Activated T-helper 9 cell treated with anti-CD3 and anti-CD28 coated beads, Interleukin-2, amount 50 U/mL, for 16 hours (primary cell): ENCODE measurements at regions not wholly inside any gene's neighbourhood (a gene's known extent, or its start where the extent isn't known, plus 50 kb on each side); places are given as distances from the start of the nearest gene placed in this dataset.

ENCODE experiments used
- DNase-seq: peaks from one replicate; pipeline ENCODE4 v3.0.0-alpha.2; 2020; ENCODE audit warnings: low read depth

DNA sequence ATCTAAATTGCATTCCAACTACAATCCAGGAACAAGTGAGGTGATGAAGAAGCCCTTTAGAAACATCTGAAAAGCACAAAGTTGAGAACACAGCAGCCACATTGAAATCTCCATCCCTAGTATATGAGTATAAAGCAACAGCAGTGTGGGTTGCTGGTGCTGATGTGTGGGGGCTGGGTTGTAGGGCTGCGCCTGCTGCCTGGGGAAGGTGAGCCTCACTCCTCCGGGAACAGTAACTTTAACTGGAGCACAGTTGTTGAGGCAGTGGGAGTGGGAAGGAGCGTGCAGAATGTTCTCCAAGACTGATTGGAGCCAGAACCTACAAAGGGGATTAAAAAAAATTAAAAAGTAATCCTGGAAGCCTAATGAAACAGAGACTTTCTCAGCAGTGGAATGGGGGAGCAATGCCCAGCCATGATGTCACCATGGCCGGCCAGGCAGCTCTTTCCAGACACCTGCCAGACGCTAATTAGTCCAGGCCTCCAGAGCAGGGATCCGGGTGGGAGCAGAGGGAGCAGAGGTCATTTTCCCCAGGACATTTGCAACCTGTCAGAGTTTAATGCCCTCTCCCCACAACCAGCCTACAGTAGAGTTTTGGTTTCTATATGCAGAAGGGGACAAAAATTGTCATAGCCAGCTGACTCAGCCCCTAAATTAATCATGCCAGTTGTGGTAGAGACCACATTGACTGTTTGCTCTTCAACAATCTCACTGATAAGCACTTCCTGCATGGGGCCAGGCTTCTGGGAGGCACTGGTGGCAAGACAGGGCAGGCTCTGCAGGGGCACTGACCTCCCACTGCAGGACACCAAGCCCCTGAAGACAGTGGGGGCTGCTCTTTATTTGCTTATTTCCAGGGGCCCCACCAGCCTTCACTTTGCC lies 133.0 kb upstream of the ZNF32 start:
- no peak for DNase-seq

DNA sequence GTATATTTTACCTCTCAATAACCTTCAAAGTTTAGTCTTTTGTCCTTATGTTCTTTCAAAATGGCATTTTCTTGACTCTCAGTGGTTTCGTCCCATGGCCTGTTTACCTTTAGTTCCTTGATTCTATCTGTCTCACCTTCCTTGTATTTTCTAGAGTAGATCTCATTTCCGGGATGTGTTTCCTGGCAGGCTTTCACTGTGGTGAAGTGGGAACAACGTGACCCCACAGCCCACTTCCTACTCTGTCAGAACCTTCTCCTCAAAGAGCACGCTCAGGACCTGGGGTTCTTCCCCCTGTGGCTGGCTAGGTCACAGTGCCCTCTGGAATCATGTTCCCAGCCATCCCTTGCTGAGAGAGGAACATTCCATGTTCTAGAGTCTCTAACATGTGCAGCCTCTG lies 129.9 kb upstream of the ZNF32 start:
- no peak for DNase-seq

- DNase-seq: no peak
These were observed 126.7 kb upstream of the ZNF32 start for GRCh38 chr10:43775384-43775783.

DNA sequence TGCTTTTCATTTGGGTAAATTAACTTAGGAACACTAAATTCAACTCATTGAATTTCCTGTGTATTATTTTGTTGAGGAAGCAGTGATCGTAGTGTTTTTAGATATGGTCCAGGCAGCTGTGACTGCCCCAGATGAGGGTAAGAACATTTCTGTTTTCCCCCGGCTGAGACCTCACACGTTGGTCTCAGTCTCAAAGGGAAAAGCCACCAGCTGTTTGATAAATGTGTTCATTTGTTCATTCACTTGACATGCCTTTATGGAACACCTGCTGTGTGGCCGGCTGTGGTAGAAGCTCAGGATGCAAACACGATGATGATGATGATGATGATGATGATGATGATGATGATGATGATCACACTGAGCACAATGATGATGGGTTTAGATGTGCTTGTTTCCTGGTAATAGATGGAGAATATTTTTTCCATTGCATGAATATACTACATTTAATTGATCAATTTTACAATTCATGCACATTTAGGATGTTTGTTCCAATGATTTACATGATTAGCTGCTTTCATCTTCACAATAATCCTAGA lies 125.6 kb upstream of the ZNF32 start:
- no peak for DNase-seq

- DNase-seq: no peak
These were observed 125.1 kb upstream of the ZNF32 start for GRCh38 chr10:43773736-43774135.

GRCh38 chr10:43772171-43772570 lies 123.5 kb upstream of the ZNF32 start:
- DNase-seq: no peak

DNA sequence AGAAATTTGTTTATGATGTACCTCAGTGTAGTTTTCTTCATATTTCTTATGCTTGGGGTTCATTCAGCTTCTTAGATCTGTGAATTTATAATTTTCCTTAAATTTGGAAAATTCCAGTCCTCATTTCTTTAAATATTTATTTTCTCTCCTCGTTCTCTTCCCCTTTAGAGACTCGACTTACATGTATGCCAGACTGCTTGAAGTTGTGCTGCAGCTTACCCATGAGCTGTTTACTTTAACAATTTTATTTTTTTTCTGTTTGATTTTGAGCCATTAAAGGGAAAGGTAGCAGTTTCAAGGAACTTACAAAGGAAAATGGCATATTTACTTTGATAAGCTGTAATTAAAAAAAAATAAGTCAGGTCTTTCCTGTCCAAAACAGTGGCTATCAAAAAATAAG lies 123.0 kb upstream of the ZNF32 start:
- no peak for DNase-seq

GRCh38 chr10:43765516-43765915 lies 116.8 kb upstream of the ZNF32 start:
- DNase-seq: no peak

DNA sequence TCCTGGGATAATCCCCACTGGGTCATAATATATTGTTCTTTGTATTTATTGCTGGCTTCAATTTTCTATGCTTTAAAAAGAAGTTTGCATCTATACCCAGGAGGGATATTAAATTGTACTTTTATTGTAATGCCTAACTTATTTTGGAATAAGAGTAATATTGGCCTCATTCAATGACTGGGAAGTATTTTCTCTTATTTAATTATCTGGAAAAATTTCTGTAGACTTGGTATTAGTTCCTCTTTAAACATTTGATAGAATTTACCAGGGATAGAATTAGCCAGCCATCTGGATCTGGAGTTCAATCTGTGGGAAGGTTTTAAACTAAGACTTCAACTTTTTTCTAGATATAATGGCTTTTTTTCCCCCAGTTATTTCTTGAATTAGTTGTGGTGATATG lies 115.2 kb upstream of the ZNF32 start:
- DNase-seq: no peak

DNA sequence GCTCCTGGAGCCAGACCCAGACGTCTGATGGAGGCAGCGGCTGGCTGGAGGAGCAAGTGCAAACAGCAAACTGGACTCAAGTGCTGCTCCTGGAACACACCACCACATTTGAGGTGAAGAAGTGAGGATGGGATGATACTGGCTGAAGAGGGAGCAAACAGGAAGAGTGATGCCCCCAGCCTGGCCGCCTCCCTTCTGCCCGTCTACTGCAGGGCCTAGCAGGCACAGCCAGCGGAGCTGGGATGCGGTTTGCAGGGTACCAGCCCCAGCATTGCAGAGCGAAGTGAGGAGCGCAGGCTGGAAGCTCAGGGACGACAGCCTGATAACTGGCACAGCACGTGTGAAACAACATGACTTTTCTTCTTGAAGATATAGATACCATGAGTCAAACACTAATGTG lies 111.8 kb upstream of the ZNF32 start:
- DNase-seq: no peak

GRCh38 chr10:43759216-43759615 lies 110.5 kb upstream of the ZNF32 start:
- DNase-seq: no peak

- no peak for DNase-seq
These were observed 107.7 kb upstream of the ZNF32 start for GRCh38 chr10:43756341-43756740.

DNA sequence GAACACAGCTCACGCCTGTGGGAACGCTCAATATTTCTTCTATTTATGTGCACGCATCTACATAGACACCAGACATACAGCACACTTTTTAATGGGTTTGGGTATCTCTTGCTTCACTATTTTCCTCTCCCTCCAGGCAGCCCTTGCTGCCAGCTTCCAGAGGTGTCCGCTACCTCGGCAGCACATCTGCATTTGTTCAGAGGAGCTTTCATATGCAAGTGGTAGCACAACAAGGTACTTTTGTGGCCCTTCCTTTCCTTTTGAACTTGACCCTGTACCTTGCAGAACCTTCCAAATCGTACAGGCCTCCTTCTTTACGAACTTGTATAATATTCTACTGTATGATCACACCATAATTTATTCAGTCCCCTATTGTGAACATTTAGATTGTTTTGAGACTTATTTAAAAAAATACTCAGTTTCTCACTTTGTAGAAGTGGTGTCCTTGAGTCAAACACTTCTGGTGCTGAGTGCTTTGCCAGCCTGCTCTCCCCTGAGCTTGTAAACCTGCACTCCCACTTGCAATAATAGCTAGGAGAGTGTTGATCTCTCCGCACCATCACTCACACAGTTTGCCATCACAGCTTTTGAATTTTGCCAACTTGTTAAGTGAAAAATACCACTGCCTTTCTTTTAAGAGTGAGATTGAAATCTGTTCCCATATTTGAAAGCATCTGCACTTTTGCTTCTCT lies 106.0 kb upstream of the ZNF32 start:
- no peak for DNase-seq

- no peak for DNase-seq
These were observed 104.8 kb upstream of the ZNF32 start for GRCh38 chr10:43753397-43754061.

- DNase-seq: no peak
These were observed 104.0 kb upstream of the ZNF32 start for GRCh38 chr10:43752682-43753081.

- DNase-seq: no peak
These were observed 103.0 kb upstream of the ZNF32 start for GRCh38 chr10:43751646-43752045.

DNA sequence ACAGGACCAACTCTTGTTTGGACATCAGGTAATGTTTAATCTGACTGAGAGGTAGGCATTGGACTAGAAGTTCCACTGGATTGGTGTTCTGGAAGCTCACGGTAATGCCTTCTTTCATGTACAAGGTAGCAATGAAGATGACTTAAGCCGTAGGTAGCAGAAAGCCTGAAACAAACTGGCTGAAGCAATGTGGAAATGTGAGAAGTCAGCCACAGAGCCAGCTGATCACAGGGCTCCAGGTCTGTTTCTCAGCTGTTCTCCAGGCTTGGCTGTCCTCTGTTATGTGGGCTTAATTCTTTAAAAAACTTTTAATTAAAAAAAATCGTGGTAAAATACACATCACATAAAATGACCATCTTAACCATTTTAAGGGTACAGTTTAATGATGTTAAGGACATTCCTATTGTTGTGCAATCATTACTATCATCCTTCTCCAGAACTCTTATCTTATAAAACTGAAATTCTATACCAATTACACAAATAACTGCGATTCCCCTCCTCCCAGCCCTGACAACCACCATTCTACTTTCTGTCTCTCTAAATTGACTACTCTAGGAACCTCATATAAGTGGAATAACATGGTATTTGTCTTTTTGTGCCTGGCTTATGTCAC lies 101.4 kb upstream of the ZNF32 start:
- DNase-seq: no peak

- DNase-seq: no peak
These were observed 100.5 kb upstream of the ZNF32 start for GRCh38 chr10:43749145-43749576.

- no peak for DNase-seq
These were observed 99.9 kb upstream of the ZNF32 start for GRCh38 chr10:43748560-43748959.

- DNase-seq: no peak
These were observed 98.2 kb upstream of the ZNF32 start for GRCh38 chr10:43746906-43747305.

GRCh38 chr10:43739161-43739560 lies 90.5 kb upstream of the ZNF32 start:
- DNase-seq: no peak

- DNase-seq: no peak
These were observed 88.3 kb upstream of the ZNF32 start for GRCh38 chr10:43737003-43737402.
